HG02852 (cell line): ENCODE measurements at regions not wholly inside any gene's neighbourhood (a gene's known extent, or its start where the extent isn't known, plus 50 kb on each side); places are given as distances from the start of the nearest gene placed in this dataset.

Experiments used
- ATAC-seq: cut with Tn5 transposase; IDR thresholded peaks from one replicate; pipeline ENCODE4 v1.9.1; 2021; ENCODE audit warnings: mild to moderate bottlenecking, moderate library complexity; ENCODE audit not compliant: unreplicated experiment

DNA sequence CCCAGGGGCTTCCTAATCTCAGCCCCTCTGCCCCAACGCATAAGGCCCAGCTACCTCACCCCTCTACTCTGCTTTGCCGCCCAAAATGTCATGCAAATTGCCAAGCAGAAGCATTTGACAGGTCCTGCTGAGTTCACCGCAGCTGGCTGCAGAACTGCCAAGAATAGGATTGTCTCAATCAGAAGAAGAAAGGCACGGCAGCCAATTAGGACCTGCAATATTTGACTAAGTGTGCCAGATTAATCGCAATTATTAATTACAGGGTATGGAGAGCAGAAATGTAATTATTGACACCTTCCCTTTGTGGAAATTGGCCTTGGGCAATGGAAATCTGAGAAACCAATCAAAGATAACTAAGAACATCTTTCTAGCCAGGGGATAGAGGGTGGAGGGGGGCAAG is 318.6 kb downstream of the LRFN2 start:
- no peak for ATAC-seq

GRCh38 chr6:40268166-40268565 is 319.0 kb downstream of the LRFN2 start:
- ATAC-seq, result no peak

- ATAC-seq, result no peak
Observed at GRCh38 chr6:40265615-40266014, 321.5 kb downstream of the LRFN2 start.

DNA sequence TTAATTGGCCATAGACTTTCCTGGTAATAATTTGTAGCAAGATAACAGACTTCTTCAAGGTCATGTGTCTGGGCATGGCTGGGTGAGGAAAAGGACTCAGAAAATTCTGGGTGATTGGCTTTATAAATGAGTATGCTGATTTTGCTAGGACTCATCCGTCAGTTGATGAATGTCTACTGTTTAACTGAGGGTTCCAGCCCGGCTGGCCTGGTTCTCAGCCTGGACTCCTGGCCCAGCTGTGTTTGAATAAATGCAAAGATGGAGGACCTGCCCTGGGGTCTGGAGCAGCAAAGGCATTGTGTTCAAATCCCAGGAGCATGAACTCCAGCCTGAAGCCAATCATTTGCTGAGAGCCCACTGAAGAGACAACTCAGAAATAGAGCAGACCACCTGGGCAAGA is 323.2 kb downstream of the LRFN2 start:
- ATAC-seq, result no peak

GRCh38 chr6:40262363-40262762 is 324.8 kb downstream of the LRFN2 start:
- no peak for ATAC-seq

- ATAC-seq, result no peak
Observed at GRCh38 chr6:40258531-40258930, 324.3 kb upstream of the MOCS1 start.

GRCh38 chr6:40256831-40257230 is 322.6 kb upstream of the MOCS1 start:
- no peak for ATAC-seq

DNA sequence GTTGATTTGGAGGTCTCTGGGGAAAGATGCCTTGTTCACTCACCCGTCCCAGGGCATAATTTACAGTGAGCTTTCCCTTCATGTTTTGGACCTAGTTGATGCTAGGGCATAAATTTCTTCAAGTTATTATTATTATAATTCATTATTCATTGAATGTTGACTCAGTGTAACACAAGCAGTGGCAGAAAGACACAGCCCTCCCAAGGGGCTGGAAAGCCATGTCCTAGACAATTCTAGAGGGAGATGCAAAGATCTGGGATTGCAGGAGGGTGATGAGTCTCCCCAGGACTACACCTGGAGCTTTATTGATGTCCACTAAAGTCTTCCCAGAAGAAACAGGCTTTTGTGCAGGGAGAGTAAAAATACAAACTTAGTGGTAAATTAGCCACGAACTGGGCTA is 322.0 kb upstream of the MOCS1 start:
- no peak for ATAC-seq

DNA sequence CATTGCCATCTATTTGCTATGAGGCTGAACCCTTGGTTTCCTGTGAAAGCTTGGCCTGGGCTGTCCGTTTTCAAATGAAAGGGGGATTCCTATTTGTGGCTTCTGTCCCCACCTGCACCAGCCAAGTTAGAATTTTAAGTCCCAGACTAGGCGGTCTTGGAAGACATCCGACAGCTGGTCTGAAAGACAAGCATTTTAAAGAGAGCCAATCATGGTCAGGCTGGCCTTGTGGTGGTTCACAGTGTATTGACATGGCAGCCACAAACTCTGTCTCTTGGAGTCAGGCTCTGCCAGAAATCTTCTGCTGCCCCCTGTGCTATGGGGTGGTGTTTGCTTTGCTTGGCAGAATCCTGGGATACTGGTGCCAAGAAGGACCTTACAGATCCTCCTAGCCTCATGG is 319.2 kb upstream of the MOCS1 start:
- ATAC-seq, result no peak

- ATAC-seq, result no peak
Observed at GRCh38 chr6:40252531-40253258, 318.4 kb upstream of the MOCS1 start.

GRCh38 chr6:40251637-40252300 is 317.5 kb upstream of the MOCS1 start:
- ATAC-seq, result no peak

DNA sequence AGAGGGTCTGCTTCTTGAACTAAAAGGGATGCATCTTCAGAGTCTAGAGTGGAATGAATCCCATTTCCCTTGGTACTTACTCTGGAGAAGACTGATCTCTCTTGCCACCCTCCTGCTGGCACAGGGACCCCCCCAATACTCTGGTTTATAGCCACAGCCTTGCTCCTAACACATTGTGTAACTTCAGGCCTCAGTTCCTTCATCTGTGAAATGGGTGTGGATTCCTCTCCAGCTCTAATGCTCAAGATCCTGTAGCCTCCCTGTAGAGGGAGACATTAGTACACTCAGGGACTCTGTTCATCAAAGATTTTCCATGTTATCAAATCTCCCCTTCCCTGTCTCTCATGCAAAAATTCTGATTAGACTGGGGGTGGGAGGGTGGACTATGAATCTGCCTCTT is 315.7 kb upstream of the MOCS1 start:
- ATAC-seq, result no peak

DNA sequence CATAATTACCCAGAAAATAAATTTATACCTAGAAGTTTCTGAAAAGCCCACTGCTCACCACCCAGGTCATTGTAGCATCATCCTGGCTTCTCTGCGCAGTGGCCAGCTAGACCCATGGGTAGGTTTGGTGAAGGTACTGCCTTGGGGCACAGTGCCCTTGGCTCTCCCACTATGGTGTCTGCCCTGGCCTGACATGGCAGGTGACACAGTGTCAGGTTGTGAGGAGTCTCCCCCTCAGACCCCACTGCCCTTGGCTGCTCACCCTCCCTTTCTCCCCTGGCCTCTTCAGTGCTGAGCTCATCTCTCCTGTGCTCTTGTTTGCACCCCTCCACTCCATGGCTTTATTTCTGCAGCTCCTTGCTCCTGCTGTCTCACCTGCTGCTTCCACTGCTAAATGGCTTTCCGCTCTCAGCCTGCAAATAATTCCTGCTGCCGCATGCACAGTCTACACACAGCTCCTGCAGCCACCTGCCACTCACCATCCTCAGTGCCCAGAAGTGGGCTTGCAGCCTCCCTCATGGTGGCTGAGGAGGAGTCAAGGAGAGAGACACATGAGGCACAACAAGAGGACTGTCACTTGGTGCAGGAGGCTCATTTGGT is 313.4 kb upstream of the MOCS1 start:
- no peak for ATAC-seq

- ATAC-seq, result no peak
Observed at GRCh38 chr6:40244699-40245098, 310.4 kb upstream of the MOCS1 start.

DNA sequence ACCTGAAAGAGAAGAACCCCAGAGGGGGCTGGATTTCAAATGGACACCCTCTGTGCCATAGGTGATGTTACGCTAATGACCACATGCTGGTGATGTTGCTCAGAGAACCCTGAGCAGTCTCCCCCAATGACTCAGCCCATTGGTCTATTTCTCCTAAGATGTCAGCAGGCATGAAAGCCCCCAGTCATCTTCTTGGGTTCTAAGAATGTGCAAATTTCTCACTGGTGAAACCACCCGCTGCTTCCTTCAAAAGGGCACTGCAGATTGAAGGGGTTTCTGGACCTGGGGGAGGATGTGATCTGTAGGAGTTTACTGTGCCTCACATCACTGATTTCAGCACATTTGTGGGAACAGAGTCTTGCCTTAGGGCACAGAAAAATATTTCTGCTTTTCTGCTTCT is 298.4 kb upstream of the MOCS1 start:
- no peak for ATAC-seq

- no peak for ATAC-seq
Observed at GRCh38 chr6:40227735-40228134, 293.5 kb upstream of the MOCS1 start.

DNA sequence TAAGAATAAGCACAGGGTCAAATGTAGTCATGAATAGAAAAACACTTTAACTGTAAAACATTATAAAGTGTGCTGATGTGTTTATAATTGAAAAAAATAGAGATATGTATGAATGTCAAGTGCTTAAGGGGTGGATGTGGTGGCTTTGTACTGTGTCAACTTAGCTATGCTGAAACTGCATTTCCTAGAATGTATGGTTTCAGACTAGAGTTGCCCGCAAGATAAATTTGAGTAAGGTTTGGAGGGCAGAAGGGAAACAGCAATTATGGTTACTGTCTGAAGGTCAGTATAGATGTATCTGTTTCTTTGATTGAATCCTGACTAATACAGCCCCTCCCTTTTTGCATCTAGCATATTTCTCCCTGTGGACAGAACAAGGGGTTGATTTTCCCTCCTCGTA is 288.1 kb upstream of the MOCS1 start:
- ATAC-seq, result no peak

GRCh38 chr6:40219799-40220198 is 285.5 kb upstream of the MOCS1 start:
- ATAC-seq, result no peak

- ATAC-seq, result no peak
Observed at GRCh38 chr6:40210628-40211056, 276.4 kb upstream of the MOCS1 start.

DNA sequence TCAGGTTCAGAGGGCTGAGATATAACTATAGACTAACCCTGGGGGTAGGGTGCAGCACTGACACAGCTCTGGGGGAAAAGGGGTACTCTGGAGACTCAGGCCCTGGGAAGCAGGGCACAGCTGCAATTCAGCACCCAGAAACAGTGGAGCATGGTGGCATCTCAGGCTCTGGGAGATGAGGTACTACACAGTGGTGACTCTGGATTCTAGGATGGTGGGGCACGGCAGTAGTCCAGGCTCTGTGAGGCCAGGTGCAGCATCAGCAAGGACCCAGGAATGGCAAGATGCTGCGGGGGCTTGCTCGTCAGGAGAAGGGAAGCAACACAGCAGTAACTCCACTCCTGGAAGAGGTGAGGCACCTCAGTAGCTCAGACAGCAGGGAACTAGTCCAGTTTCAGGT is 271.5 kb upstream of the MOCS1 start:
- no peak for ATAC-seq

DNA sequence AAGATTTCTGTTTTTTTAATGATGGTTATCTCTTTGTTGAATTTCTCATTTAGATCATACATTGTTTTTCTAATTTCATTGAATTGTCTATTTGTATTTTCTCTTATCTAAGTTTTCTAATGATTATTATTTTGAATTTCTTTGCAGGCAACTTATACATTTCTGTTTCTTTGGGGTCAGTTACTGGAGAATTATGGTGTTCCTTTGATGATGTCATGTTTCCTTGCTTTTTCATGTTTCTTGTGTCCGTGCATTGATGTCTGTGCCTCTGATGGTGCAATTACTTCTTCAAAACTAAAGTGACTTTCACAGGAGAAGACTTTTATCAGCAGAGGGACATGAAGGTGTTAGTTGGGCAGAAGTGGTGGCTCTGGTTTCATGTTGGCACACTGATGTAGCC is 270.7 kb upstream of the MOCS1 start:
- ATAC-seq, result no peak

DNA sequence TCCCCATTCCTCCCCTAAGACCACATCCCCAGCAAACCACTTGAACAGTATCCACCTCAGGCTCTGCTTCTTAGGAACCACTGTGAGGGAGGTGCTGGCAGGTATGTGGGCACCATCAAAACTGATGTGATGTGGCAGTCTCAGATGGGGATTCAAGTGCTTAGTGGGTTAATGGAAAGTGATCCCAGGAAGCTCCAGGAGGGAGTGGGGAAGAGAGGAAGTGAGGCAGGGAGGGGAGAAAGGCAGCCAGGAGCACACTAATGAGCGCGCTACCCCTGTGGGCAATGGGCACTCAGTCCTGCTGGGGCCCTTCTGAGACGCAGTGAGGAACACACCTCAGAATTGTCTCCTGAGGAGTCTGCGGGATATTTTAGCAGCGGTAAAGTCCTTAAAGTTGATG is 263.1 kb upstream of the MOCS1 start:
- no peak for ATAC-seq
